CD4-positive, alpha-beta T cell (primary cell): ENCODE measurements at regions not wholly inside any gene's neighbourhood (a gene's known extent, or its start where the extent isn't known, plus 50 kb on each side); places are given as distances from the start of the nearest gene placed in this dataset.

Experiments
- ATAC-seq: fragments of 200-7000 bp; cut with Tn5 transposase; one replicate; pipeline ENCODE4 v1.10.0; 2022; ENCODE audit warnings: mild to moderate bottlenecking; ENCODE audit not compliant: poor library complexity
- CTCF ChIA-PET: fragments of 350-600 bp; sonication (Branson Sonifier 250); formaldehyde crosslinking; loops from one replicate; lab custom pipeline; 2021; ENCODE audit warnings: antibody characterized with exemption, inconsistent platforms; lab: Charles Lee
- POLR2A ChIA-PET: fragments of 350-600 bp; sonication (Branson Sonifier 250); formaldehyde crosslinking; loops from one replicate; lab custom pipeline; 2021; ENCODE audit warnings: antibody characterized with exemption, inconsistent platforms; lab: Charles Lee
- DNase-seq, 14 experiments: peaks; one replicate each; pipeline ENCODE4 v3.0.0-alpha.2; 2013 to 2020; ENCODE audit warnings: mixed read lengths in 2 of 14
- H3K27ac ChIP-seq, 2 donors: one replicate each; pipeline versions ENCODE4 v1.5.1 to v1.7.0; 2013; ENCODE audit warnings: low read length in 2 of 2, low read depth in 1 of 2, mild to moderate bottlenecking in 1 of 2
- H3K27me3 ChIP-seq, 2 experiments: 1 replicate in 1 of 2; 2 replicates in 1 of 2; pipeline versions ENCODE4 v1.6.1 to v1.7.0; 2013; ENCODE audit warnings: low read length in 2 of 2, control low read depth in 1 of 2, mild to moderate bottlenecking in 1 of 2, moderate library complexity in 1 of 2; ENCODE audit not compliant: insufficient read depth in 2 of 2, control insufficient read depth in 1 of 2
- H3K36me3 ChIP-seq: one replicate; pipeline ENCODE4 v1.6.1; 2013; ENCODE audit warnings: low read length, control low read depth; ENCODE audit not compliant: insufficient read depth
- H3K4me1 ChIP-seq: one replicate; pipeline ENCODE4 v1.6.1; 2013; ENCODE audit warnings: low read length, control low read depth; ENCODE audit not compliant: insufficient read depth
- H3K4me3 ChIP-seq: one replicate; pipeline ENCODE4 v1.5.1; 2013; ENCODE audit warnings: mild to moderate bottlenecking, low read length, moderate library complexity
- H3K9me3 ChIP-seq, 2 experiments: 1 replicate in 1 of 2; 2 replicates in 1 of 2; pipeline versions ENCODE4 v1.6.1 to v1.7.0; 2013; ENCODE audit warnings: low read length in 2 of 2, mild to moderate bottlenecking in 2 of 2, control low read depth in 1 of 2, moderate library complexity in 1 of 2; ENCODE audit not compliant: control insufficient read depth in 1 of 2, insufficient read depth in 1 of 2
- H3K27ac Mint-ChIP-seq: one replicate; pipeline ENCODE4 v1.8.0; 2020; ENCODE audit warnings: mixed read lengths
- H3K27me3 Mint-ChIP-seq: one replicate; pipeline ENCODE4 v1.8.0; 2021; ENCODE audit warnings: mixed read lengths
- H3K36me3 Mint-ChIP-seq: one replicate; pipeline ENCODE4 v1.8.0; 2021; ENCODE audit warnings: low read depth, mixed read lengths
- H3K4me1 Mint-ChIP-seq: one replicate; pipeline ENCODE4 v1.8.0; 2021; ENCODE audit warnings: low read depth, mixed read lengths
- H3K4me3 Mint-ChIP-seq: one replicate; pipeline ENCODE4 v1.8.0; 2020; ENCODE audit warnings: mild to moderate bottlenecking, mixed read lengths
- H3K9me3 Mint-ChIP-seq: one replicate; pipeline ENCODE4 v1.8.0; 2020; ENCODE audit warnings: mixed read lengths
- intact Hi-C, 2 experiments: fragments of 100-400 bp; cut with DNase I in 1 of 2; cut with micrococcal nuclease in 1 of 2; formaldehyde crosslinking; loops; one replicate each; pipeline versions ENCODE4 v1.15.1 to v1.9.0; 2023 to 2025; cut with DNase I, micrococcal nuclease
- TF ChIP-seq, protein P1 (sequence below): fragments of 200-600 bp; IDR thresholded peaks from one replicate; pipeline ENCODE4 v1.8.0; 2022; ENCODE audit warnings: antibody characterized with exemption, mild to moderate bottlenecking

DNA sequence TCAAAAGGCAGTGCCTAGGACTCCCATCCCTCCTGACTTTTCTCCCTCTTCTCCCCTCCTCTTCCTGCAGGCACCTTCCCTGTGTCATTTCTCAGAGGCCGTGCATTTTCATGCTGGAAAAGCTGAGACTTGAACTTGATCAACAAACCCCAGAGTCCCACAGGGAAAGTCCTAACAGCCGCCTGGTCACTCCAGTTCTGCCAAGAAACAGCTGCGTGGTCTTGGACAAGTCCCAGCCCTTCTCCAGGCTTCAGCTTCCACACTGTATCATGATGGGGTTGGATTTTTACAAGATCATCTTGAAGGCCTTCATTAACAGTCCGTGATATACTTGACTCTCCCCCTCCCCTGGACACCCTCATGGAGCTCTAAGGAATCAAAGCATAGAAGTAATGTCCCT lies 366.0 kb downstream of the BCOR start:
- TF ChIP-seq, protein P1, sequence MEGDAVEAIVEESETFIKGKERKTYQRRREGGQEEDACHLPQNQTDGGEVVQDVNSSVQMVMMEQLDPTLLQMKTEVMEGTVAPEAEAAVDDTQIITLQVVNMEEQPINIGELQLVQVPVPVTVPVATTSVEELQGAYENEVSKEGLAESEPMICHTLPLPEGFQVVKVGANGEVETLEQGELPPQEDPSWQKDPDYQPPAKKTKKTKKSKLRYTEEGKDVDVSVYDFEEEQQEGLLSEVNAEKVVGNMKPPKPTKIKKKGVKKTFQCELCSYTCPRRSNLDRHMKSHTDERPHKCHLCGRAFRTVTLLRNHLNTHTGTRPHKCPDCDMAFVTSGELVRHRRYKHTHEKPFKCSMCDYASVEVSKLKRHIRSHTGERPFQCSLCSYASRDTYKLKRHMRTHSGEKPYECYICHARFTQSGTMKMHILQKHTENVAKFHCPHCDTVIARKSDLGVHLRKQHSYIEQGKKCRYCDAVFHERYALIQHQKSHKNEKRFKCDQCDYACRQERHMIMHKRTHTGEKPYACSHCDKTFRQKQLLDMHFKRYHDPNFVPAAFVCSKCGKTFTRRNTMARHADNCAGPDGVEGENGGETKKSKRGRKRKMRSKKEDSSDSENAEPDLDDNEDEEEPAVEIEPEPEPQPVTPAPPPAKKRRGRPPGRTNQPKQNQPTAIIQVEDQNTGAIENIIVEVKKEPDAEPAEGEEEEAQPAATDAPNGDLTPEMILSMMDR, result no peak
- Mint-ChIP-seq H3K27ac (no peak overlapping the region), H3K9me3 (no peaks in the 10 kb centered on the region)

DNA sequence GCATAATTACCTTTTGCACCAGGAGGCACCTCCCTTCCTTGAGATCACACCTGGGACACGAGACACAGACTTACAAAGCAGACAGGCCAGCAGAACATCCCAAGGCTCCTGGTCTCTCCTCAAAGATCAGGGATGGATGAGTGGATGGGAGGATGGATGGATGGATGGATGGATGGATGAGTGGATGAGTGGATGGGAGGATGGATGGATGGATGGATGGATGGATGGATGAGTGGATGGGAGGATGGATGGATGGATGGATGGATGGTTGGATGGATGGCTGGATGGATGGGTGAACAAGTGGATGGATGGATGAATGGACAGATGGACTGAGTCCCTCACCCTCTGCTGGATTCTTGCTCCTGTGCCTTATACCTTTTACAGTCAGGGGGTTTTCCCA lies 364.0 kb downstream of the BCOR start:
- intact Hi-C loops, result loop anchor here in 1 of 2 experiments (5.0 to 10.0 kb wide), 4 partner anchors 79 to 431 kb away; no protein-coding TSS in a partner anchor
- Mint-ChIP-seq H3K27me3 (no peaks in the 10 kb centered on the region), H3K27ac (no peak overlapping the region), H3K36me3 (no peaks in the 10 kb centered on the region), H3K4me3 (no peak overlapping the region), H3K4me1 (peaks cover 7% of the 10 kb centered on the region), H3K9me3 (no peaks in the 10 kb centered on the region)
- Histone ChIP-seq H3K27ac (no peak overlapping the region), H3K36me3 (no peaks in the 10 kb centered on the region), H3K9me3 (no peaks in the 10 kb centered on the region), H3K4me3 (no peak overlapping the region), H3K4me1 (peaks cover 12% of the 10 kb centered on the region), H3K27me3 (no peaks in the 10 kb centered on the region)
- no peak for ATAC-seq
- DNase-seq, result no peak
- ChIA-PET POLR2A (interaction anchor here (0.7 kb wide), 1 partner anchor 39 kb away, joined by 4 read pairs; no protein-coding TSS in a partner anchor), CTCF (no interaction called here)
- TF ChIP-seq, protein P1, result no peak

More for the DNA sequence above, 366.0 kb downstream of the BCOR start:
- Histone ChIP-seq H3K27me3 (no peaks in the 10 kb centered on the region), H3K4me1 (peaks cover 12% of the 10 kb centered on the region), H3K27ac (no peak overlapping the region), H3K9me3 (no peaks in the 10 kb centered on the region), H3K36me3 (no peaks in the 10 kb centered on the region), H3K4me3 (no peak overlapping the region)
- CTCF ChIA-PET, result no interaction called here
- POLR2A ChIA-PET, result interaction anchor here (1.3 to 1.8 kb wide), 2 partner anchors 42 to 535 kb away, joined by 4 to 8 read pairs; no protein-coding TSS in a partner anchor
- Mint-ChIP-seq H3K4me1 (peaks cover 7% of the 10 kb centered on the region), H3K27me3 (no peaks in the 10 kb centered on the region), H3K4me3 (no peak overlapping the region), H3K36me3 (no peaks in the 10 kb centered on the region)
- intact Hi-C loops, result loop anchor here (2.0 to 10.0 kb wide), 7 partner anchors 43 to 741 kb away; no protein-coding TSS in a partner anchor
- no peak for DNase-seq
- ATAC-seq, result no peak

DNA sequence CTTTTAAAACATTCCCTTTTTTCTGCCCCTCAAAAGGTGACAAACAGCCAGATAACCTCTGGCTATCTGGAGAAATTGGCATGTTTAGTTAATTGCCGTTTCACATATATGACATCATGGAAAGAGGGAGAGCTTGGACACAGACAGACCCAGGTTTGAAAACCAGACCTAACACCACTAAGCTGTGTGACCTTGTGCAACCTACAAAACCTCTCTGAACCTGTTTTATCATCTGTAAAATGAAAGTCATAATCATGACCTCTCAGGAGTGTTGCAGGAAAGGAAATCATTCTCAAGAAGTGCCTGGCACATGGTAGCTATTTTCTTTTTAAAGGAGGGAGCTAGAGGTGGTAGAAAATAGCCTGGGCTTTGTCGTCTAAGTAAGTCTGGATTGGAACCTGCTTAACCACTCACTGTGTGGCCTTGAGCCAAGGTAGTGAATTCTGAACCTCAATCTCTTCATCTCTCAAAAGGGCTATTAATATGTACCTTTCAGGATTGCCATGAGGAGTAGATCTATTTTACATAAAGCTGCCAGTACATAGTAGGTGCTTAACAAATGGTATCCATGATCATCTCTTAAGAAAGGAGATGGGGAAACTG lies 363.5 kb downstream of the BCOR start:
- no peaks in the 10 kb centered on the region for H3K27me3 Mint-ChIP-seq
- H3K4me1 Mint-ChIP-seq, result peaks cover 7% of the 10 kb centered on the region
- no peaks in the 10 kb centered on the region for H3K9me3 ChIP-seq
- no peak overlapping the region for H3K4me3 Mint-ChIP-seq
- no peaks in the 10 kb centered on the region for H3K27me3 ChIP-seq
- TF ChIP-seq, protein P1, result no peak
- H3K27ac ChIP-seq, result no peak overlapping the region
- POLR2A ChIA-PET, result interaction anchor here (0.7 kb wide), 1 partner anchor 38 kb away, joined by 4 read pairs; no protein-coding TSS in a partner anchor
- H3K4me1 ChIP-seq, result peaks cover 12% of the 10 kb centered on the region
- H3K36me3 Mint-ChIP-seq, result no peaks in the 10 kb centered on the region
- no peak overlapping the region for H3K4me3 ChIP-seq
- no peak overlapping the region for H3K27ac Mint-ChIP-seq
- H3K9me3 Mint-ChIP-seq, result no peaks in the 10 kb centered on the region
- no peaks in the 10 kb centered on the region for H3K36me3 ChIP-seq
- CTCF ChIA-PET, result no interaction called here
- no peak for ATAC-seq
- intact Hi-C loops, result loop anchor here in 1 of 2 experiments (5.0 to 10.0 kb wide), 4 partner anchors 78 to 431 kb away; no protein-coding TSS in a partner anchor
- no peak for DNase-seq
